HFF-Myc (cell line): ENCODE measurements at regions not wholly inside any gene's neighbourhood (a gene's known extent, or its start where the extent isn't known, plus 50 kb on each side); places are given as distances from the start of the nearest gene placed in this dataset.

Experiments
- DNase-seq: peaks from one replicate; pipeline ENCODE4 v3.0.0-alpha.2; 2011; ENCODE audit warnings: low read depth; ENCODE audit errors: extremely low read depth
- H3K4me3 ChIP-seq: replicated peaks from 2 replicates; pipeline ENCODE4 v1.5.1; 2011; ENCODE audit warnings: low read depth, mild to moderate bottlenecking, control low read depth, low read length
- CTCF ChIP-seq: IDR thresholded peaks from 2 replicates; pipeline ENCODE4 v1.5.1; 2012; ENCODE audit warnings: mild to moderate bottlenecking, low read depth, low read length, control low read depth; ENCODE audit errors: missing control alignments

- TF ChIP-seq CTCF, result no peak
- DNase-seq, result no peak
- H3K4me3 ChIP-seq, result no peak overlapping the region
Measured at GRCh38 chr3:109648027-109648426, 310.7 kb upstream of the DPPA4 start.

GRCh38 chr3:109656225-109656624, 318.9 kb upstream of the DPPA4 start:
- DNase-seq, result no peak
- no peak for TF ChIP-seq CTCF
- H3K4me3 ChIP-seq, result no peak overlapping the region

- H3K4me3 ChIP-seq, result no peak overlapping the region
- no peak for TF ChIP-seq CTCF
- no peak for DNase-seq
Measured at GRCh38 chr3:109678600-109678999, 341.3 kb upstream of the DPPA4 start.

- no peak for DNase-seq
- no peak overlapping the region for H3K4me3 ChIP-seq
- TF ChIP-seq CTCF, result no peak
Measured at GRCh38 chr3:109679664-109680063, 342.3 kb upstream of the DPPA4 start.

GRCh38 chr3:109683746-109684145, 346.4 kb upstream of the DPPA4 start:
- no peak for TF ChIP-seq CTCF
- no peak for DNase-seq
- H3K4me3 ChIP-seq, result no peak overlapping the region

- no peak overlapping the region for H3K4me3 ChIP-seq
- peak; percentile 98 for DNase-seq
Measured at GRCh38 chr3:109685084-109686079, 348.0 kb upstream of the DPPA4 start.

More at GRCh38 chr3:109685084-109686079, 348.0 kb upstream of the DPPA4 start:
- TF ChIP-seq CTCF, result no peak
